Peyer's patch (tissue), 4 donors: ENCODE measurements at regions not wholly inside any gene's neighbourhood (a gene's known extent, or its start where the extent isn't known, plus 50 kb on each side); places are given as distances from the start of the nearest gene placed in this dataset.

Experiments used
- POLR2A ChIP-seq, 2 donors: fragments of 450-650 bp; IDR thresholded peaks; one replicate each; pipeline ENCODE4 v1.5.1; 2017; ENCODE audit warnings: antibody characterized with exemption in 2 of 2, mild to moderate bottlenecking in 2 of 2, moderate library complexity in 2 of 2
- TF ChIP-seq, protein P1 (sequence below), 6 experiments: fragments of 450-650 bp in 4 of 6; fragments of 200-600 bp in 2 of 6; sonication (generic) in 1 of 6; IDR thresholded peaks; one replicate each; pipeline ENCODE4 v1.5.1; 2017 to 2019; ENCODE audit warnings: antibody characterized with exemption in 6 of 6, mild to moderate bottlenecking in 3 of 6, moderate library complexity in 1 of 6

DNA sequence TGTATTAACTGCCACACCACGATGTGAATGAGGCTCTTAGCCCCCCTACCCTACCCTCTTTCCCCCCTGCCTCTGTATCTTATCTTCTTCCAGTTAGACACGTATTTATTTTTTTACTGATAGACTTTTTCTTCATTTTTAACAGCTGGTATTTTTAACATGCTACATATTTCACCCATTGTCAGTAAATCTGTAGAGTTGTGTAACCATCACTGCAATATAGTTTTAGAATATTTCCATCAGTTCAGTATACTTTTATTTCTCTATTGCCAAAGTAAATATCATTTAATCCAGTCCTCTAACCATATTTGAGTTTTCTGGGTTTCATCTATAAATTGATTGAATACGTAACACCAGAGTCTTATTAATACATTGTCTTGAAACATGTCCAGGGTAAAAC lies 62.8 kb downstream of the SPATA31C2 start:
- no peak for TF ChIP-seq POLR2A (IDR thresholded peaks at IDR 0.05)
- TF ChIP-seq, protein P1, sequence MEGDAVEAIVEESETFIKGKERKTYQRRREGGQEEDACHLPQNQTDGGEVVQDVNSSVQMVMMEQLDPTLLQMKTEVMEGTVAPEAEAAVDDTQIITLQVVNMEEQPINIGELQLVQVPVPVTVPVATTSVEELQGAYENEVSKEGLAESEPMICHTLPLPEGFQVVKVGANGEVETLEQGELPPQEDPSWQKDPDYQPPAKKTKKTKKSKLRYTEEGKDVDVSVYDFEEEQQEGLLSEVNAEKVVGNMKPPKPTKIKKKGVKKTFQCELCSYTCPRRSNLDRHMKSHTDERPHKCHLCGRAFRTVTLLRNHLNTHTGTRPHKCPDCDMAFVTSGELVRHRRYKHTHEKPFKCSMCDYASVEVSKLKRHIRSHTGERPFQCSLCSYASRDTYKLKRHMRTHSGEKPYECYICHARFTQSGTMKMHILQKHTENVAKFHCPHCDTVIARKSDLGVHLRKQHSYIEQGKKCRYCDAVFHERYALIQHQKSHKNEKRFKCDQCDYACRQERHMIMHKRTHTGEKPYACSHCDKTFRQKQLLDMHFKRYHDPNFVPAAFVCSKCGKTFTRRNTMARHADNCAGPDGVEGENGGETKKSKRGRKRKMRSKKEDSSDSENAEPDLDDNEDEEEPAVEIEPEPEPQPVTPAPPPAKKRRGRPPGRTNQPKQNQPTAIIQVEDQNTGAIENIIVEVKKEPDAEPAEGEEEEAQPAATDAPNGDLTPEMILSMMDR (IDR thresholded peaks at IDR 0.05) = no peak
